SK-N-SH (cell line): ENCODE measurements at regions not wholly inside any gene's neighbourhood (a gene's known extent, or its start where the extent isn't known, plus 50 kb on each side); places are given as distances from the start of the nearest gene placed in this dataset.

ENCODE experiments used
- CTCF ChIP-seq: fragments of 200-600 bp; sonication (generic); IDR thresholded peaks from 2 replicates; pipeline ENCODE4 v1.6.1; 2017; ENCODE audit warnings: antibody characterized with exemption, mild to moderate bottlenecking, moderate library complexity
- FOXJ3 ChIP-seq: sonication (generic); formaldehyde crosslinking; IDR thresholded peaks from 2 replicates; pipeline ENCODE4 v1.5.1; 2020; ENCODE audit warnings: mild to moderate bottlenecking, missing genetic modification reagents
- FOXM1 ChIP-seq: IDR thresholded peaks from 2 replicates; pipeline ENCODE4 v1.4.0; 2012; ENCODE audit warnings: low read depth, mild to moderate bottlenecking
- GABPA ChIP-seq: IDR thresholded peaks from 2 replicates; pipeline ENCODE4 v1.4.0; 2012; ENCODE audit warnings: low read depth, mild to moderate bottlenecking
- JUND ChIP-seq: IDR thresholded peaks from 2 replicates; pipeline ENCODE4 v1.4.0; 2012
- MXI1 ChIP-seq: IDR thresholded peaks from 2 replicates; pipeline ENCODE4 v1.6.1; 2012; ENCODE audit warnings: mild to moderate bottlenecking, low read depth, low read length, improper control_type of control experiment
- NFIC ChIP-seq: IDR thresholded peaks from 2 replicates; pipeline ENCODE4 v1.4.0; 2012; ENCODE audit warnings: borderline replicate concordance
- PBX3 ChIP-seq: IDR thresholded peaks from 2 replicates; pipeline ENCODE4; 2012
- RAD21 ChIP-seq: IDR thresholded peaks from 2 replicates; pipeline ENCODE4 v1.6.1; 2012; ENCODE audit warnings: mild to moderate bottlenecking, low read length
- RCOR1 ChIP-seq: fragments of 150-350 bp; IDR thresholded peaks from 2 replicates; pipeline ENCODE4 v1.6.1; 2017; ENCODE audit warnings: antibody characterized with exemption, low read length
- RFX5 ChIP-seq: IDR thresholded peaks from 2 replicates; pipeline ENCODE4 v1.6.1; 2012; ENCODE audit warnings: mild to moderate bottlenecking, improper control_type of control experiment, low read length
- RXRA ChIP-seq: IDR thresholded peaks from 2 replicates; pipeline ENCODE4 v1.4.0; 2012; ENCODE audit warnings: low read depth, mild to moderate bottlenecking, borderline replicate concordance
- USF1 ChIP-seq: IDR thresholded peaks from 2 replicates; pipeline ENCODE4 v1.4.0; 2012; ENCODE audit warnings: low read depth, borderline replicate concordance

DNA sequence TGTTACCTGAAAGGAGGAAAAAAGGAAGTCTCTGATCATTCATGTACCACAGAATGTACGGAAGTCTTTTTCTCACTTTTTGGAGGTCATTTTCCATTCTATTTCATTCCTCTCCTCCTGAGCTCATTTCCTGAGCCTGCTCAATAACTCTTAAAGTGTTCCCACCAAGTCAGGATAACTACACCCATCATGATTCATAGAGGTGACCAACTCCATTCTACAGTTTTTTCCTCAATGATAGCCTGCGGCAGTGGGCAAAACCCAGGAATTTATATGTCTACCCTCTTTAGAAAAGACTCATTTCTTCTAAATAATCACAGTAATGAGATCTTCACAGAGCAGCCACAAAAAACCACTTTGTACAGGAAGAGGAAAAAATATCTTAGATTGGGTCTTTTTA, 372.5 kb downstream of the RBM43 start:
- TF ChIP-seq CTCF (no peak), JUND (no peak), FOXM1 (no peak), RFX5 (no peak), USF1 (no peak), FOXJ3 (CRISPR knock-in tag) (no peak), MXI1 (no peak), RAD21 (no peak), PBX3 (no peak), RXRA (no peak), GABPA (no peak), NFIC (no peak), RCOR1 (no peak)
